ENCODE measurements at regions not wholly inside any gene's neighbourhood (a gene's known extent, or its start where the extent isn't known, plus 50 kb on each side); places are given as distances from the start of the nearest gene placed in this dataset.

GRCh38 chr11:82321206-82321605, 412.5 kb downstream of the FAM181B start:
- Histone ChIP-seq H3K4me3 (ENCODE audit: low read length in 3 of 3) (no peak overlapping the region), H3K27me3 (ENCODE audit: control insufficient read depth in 3 of 3, insufficient read depth in 3 of 3, low read length in 3 of 3) (no peaks in the 10 kb centered on the region), H3K9me3 (ENCODE audit: control insufficient read depth in 3 of 3, low read length in 3 of 3) (no peaks in the 10 kb centered on the region), H3K36me3 (ENCODE audit: control insufficient read depth in 3 of 3, insufficient read depth in 3 of 3, low read length in 3 of 3) (no peaks in the 10 kb centered on the region), H3K27ac (ENCODE audit: low read depth, low read length) (no peak overlapping the region), H3K9ac (ENCODE audit: low read depth in 1 of 3, low read length in 3 of 3) (no peak overlapping the region), H3K4me1 (ENCODE audit: control insufficient read depth in 3 of 3, insufficient read depth in 3 of 3, low read length in 3 of 3) (no peaks in the 10 kb centered on the region)

- no peaks in the 10 kb centered on the region for H3K4me1 ChIP-seq (ENCODE audit: control insufficient read depth in 3 of 3, insufficient read depth in 3 of 3, low read length in 3 of 3)
- H3K9ac ChIP-seq (ENCODE audit: low read depth in 1 of 3, low read length in 3 of 3), result no peak overlapping the region
- no peaks in the 10 kb centered on the region for H3K36me3 ChIP-seq (ENCODE audit: control insufficient read depth in 3 of 3, insufficient read depth in 3 of 3, low read length in 3 of 3)
- H3K27me3 ChIP-seq (ENCODE audit: control insufficient read depth in 3 of 3, insufficient read depth in 3 of 3, low read length in 3 of 3), result no peaks in the 10 kb centered on the region
- no peak overlapping the region for H3K27ac ChIP-seq (ENCODE audit: low read depth, low read length)
- peaks cover 0 to 3% (median 0%) of the 10 kb centered on the region in 3 donors for H3K9me3 ChIP-seq (ENCODE audit: control insufficient read depth in 3 of 3, low read length in 3 of 3)
- no peak overlapping the region for H3K4me3 ChIP-seq (ENCODE audit: low read length in 3 of 3)
Measured at GRCh38 chr11:82315093-82315492, 418.6 kb downstream of the FAM181B start.

- Histone ChIP-seq H3K36me3 (ENCODE audit: control insufficient read depth in 3 of 3, insufficient read depth in 3 of 3, low read length in 3 of 3) (no peaks in the 10 kb centered on the region), H3K4me1 (ENCODE audit: control insufficient read depth in 3 of 3, insufficient read depth in 3 of 3, low read length in 3 of 3) (no peaks in the 10 kb centered on the region), H3K4me3 (ENCODE audit: low read length in 3 of 3) (no peak overlapping the region), H3K9me3 (ENCODE audit: control insufficient read depth in 3 of 3, low read length in 3 of 3) (peaks cover 0 to 3% (median 0%) of the 10 kb centered on the region in 3 donors), H3K9ac (ENCODE audit: low read depth in 1 of 3, low read length in 3 of 3) (no peak overlapping the region), H3K27ac (ENCODE audit: low read depth, low read length) (no peak overlapping the region), H3K27me3 (ENCODE audit: control insufficient read depth in 3 of 3, insufficient read depth in 3 of 3, low read length in 3 of 3) (no peaks in the 10 kb centered on the region)
Measured at GRCh38 chr11:82308979-82309378, 424.7 kb downstream of the FAM181B start.

GRCh38 chr11:82305123-82305522, 428.5 kb downstream of the FAM181B start:
- Histone ChIP-seq H3K36me3 (ENCODE audit: control insufficient read depth in 3 of 3, insufficient read depth in 3 of 3, low read length in 3 of 3) (no peaks in the 10 kb centered on the region), H3K4me3 (ENCODE audit: low read length in 3 of 3) (no peak overlapping the region), H3K9me3 (ENCODE audit: control insufficient read depth in 3 of 3, low read length in 3 of 3) (no peaks in the 10 kb centered on the region), H3K9ac (ENCODE audit: low read depth in 1 of 3, low read length in 3 of 3) (no peak overlapping the region), H3K27me3 (ENCODE audit: control insufficient read depth in 3 of 3, insufficient read depth in 3 of 3, low read length in 3 of 3) (no peaks in the 10 kb centered on the region), H3K4me1 (ENCODE audit: control insufficient read depth in 3 of 3, insufficient read depth in 3 of 3, low read length in 3 of 3) (no peaks in the 10 kb centered on the region), H3K27ac (ENCODE audit: low read depth, low read length) (no peak overlapping the region)

GRCh38 chr11:82303671-82304070, 430.0 kb downstream of the FAM181B start:
- Histone ChIP-seq H3K9me3 (ENCODE audit: control insufficient read depth in 3 of 3, low read length in 3 of 3) (no peaks in the 10 kb centered on the region), H3K9ac (ENCODE audit: low read depth in 1 of 3, low read length in 3 of 3) (no peak overlapping the region), H3K4me1 (ENCODE audit: control insufficient read depth in 3 of 3, insufficient read depth in 3 of 3, low read length in 3 of 3) (no peaks in the 10 kb centered on the region), H3K27me3 (ENCODE audit: control insufficient read depth in 3 of 3, insufficient read depth in 3 of 3, low read length in 3 of 3) (no peaks in the 10 kb centered on the region), H3K36me3 (ENCODE audit: control insufficient read depth in 3 of 3, insufficient read depth in 3 of 3, low read length in 3 of 3) (no peaks in the 10 kb centered on the region), H3K4me3 (ENCODE audit: low read length in 3 of 3) (no peak overlapping the region), H3K27ac (ENCODE audit: low read depth, low read length) (no peak overlapping the region)

GRCh38 chr11:82288471-82288870, 445.2 kb downstream of the FAM181B start:
- H3K27ac ChIP-seq (ENCODE audit: low read depth, low read length), result no peak overlapping the region
- H3K4me3 ChIP-seq (ENCODE audit: low read length in 3 of 3), result no peak overlapping the region
- H3K9ac ChIP-seq (ENCODE audit: low read depth in 1 of 3, low read length in 3 of 3), result no peak overlapping the region
- no peaks in the 10 kb centered on the region for H3K4me1 ChIP-seq (ENCODE audit: control insufficient read depth in 3 of 3, insufficient read depth in 3 of 3, low read length in 3 of 3)
- no peaks in the 10 kb centered on the region for H3K27me3 ChIP-seq (ENCODE audit: control insufficient read depth in 3 of 3, insufficient read depth in 3 of 3, low read length in 3 of 3)
- peaks cover 0 to 3% (median 0%) of the 10 kb centered on the region in 3 donors for H3K9me3 ChIP-seq (ENCODE audit: control insufficient read depth in 3 of 3, low read length in 3 of 3)
- no peaks in the 10 kb centered on the region for H3K36me3 ChIP-seq (ENCODE audit: control insufficient read depth in 3 of 3, insufficient read depth in 3 of 3, low read length in 3 of 3)

GRCh38 chr11:82270870-82271269, 462.8 kb downstream of the FAM181B start:
- Histone ChIP-seq H3K36me3 (ENCODE audit: control insufficient read depth in 3 of 3, insufficient read depth in 3 of 3, low read length in 3 of 3) (no peaks in the 10 kb centered on the region), H3K4me3 (ENCODE audit: low read length in 3 of 3) (no peak overlapping the region), H3K9ac (ENCODE audit: low read depth in 1 of 3, low read length in 3 of 3) (no peak overlapping the region), H3K4me1 (ENCODE audit: control insufficient read depth in 3 of 3, insufficient read depth in 3 of 3, low read length in 3 of 3) (no peaks in the 10 kb centered on the region), H3K27me3 (ENCODE audit: control insufficient read depth in 3 of 3, insufficient read depth in 3 of 3, low read length in 3 of 3) (no peaks in the 10 kb centered on the region), H3K9me3 (ENCODE audit: control insufficient read depth in 3 of 3, low read length in 3 of 3) (no peaks in the 10 kb centered on the region), H3K27ac (ENCODE audit: low read depth, low read length) (no peak overlapping the region)

GRCh38 chr11:82268627-82269026, 465.0 kb downstream of the FAM181B start:
- no peaks in the 10 kb centered on the region for H3K9me3 ChIP-seq (ENCODE audit: control insufficient read depth in 3 of 3, low read length in 3 of 3)
- no peak overlapping the region for H3K4me3 ChIP-seq (ENCODE audit: low read length in 3 of 3)
- H3K27me3 ChIP-seq (ENCODE audit: control insufficient read depth in 3 of 3, insufficient read depth in 3 of 3, low read length in 3 of 3), result no peaks in the 10 kb centered on the region
- H3K36me3 ChIP-seq (ENCODE audit: control insufficient read depth in 3 of 3, insufficient read depth in 3 of 3, low read length in 3 of 3), result no peaks in the 10 kb centered on the region
- H3K9ac ChIP-seq (ENCODE audit: low read depth in 1 of 3, low read length in 3 of 3), result no peak overlapping the region
- no peaks in the 10 kb centered on the region for H3K4me1 ChIP-seq (ENCODE audit: control insufficient read depth in 3 of 3, insufficient read depth in 3 of 3, low read length in 3 of 3)
- H3K27ac ChIP-seq (ENCODE audit: low read depth, low read length), result no peak overlapping the region

- H3K27me3 ChIP-seq (ENCODE audit: control insufficient read depth in 3 of 3, insufficient read depth in 3 of 3, low read length in 3 of 3), result no peaks in the 10 kb centered on the region
- H3K9me3 ChIP-seq (ENCODE audit: control insufficient read depth in 3 of 3, low read length in 3 of 3), result no peaks in the 10 kb centered on the region
- no peak overlapping the region for H3K4me3 ChIP-seq (ENCODE audit: low read length in 3 of 3)
- H3K4me1 ChIP-seq (ENCODE audit: control insufficient read depth in 3 of 3, insufficient read depth in 3 of 3, low read length in 3 of 3), result no peaks in the 10 kb centered on the region
- H3K27ac ChIP-seq (ENCODE audit: low read depth, low read length), result no peak overlapping the region
- no peaks in the 10 kb centered on the region for H3K36me3 ChIP-seq (ENCODE audit: control insufficient read depth in 3 of 3, insufficient read depth in 3 of 3, low read length in 3 of 3)
- no peak overlapping the region for H3K9ac ChIP-seq (ENCODE audit: low read depth in 1 of 3, low read length in 3 of 3)
Measured at GRCh38 chr11:82267186-82267585, 466.5 kb downstream of the FAM181B start.

- Histone ChIP-seq H3K27me3 (ENCODE audit: control insufficient read depth in 3 of 3, insufficient read depth in 3 of 3, low read length in 3 of 3) (no peaks in the 10 kb centered on the region), H3K9ac (ENCODE audit: low read depth in 1 of 3, low read length in 3 of 3) (no peak overlapping the region), H3K27ac (ENCODE audit: low read depth, low read length) (no peak overlapping the region), H3K9me3 (ENCODE audit: control insufficient read depth in 3 of 3, low read length in 3 of 3) (no peaks in the 10 kb centered on the region), H3K4me3 (ENCODE audit: low read length in 3 of 3) (no peak overlapping the region), H3K36me3 (ENCODE audit: control insufficient read depth in 3 of 3, insufficient read depth in 3 of 3, low read length in 3 of 3) (no peaks in the 10 kb centered on the region), H3K4me1 (ENCODE audit: control insufficient read depth in 3 of 3, insufficient read depth in 3 of 3, low read length in 3 of 3) (no peaks in the 10 kb centered on the region)
Measured at GRCh38 chr11:82261367-82261766, 472.3 kb downstream of the FAM181B start.

- Histone ChIP-seq H3K4me3 (ENCODE audit: low read length in 3 of 3) (no peak overlapping the region), H3K27ac (ENCODE audit: low read depth, low read length) (no peak overlapping the region), H3K9ac (ENCODE audit: low read depth in 1 of 3, low read length in 3 of 3) (no peak overlapping the region), H3K9me3 (ENCODE audit: control insufficient read depth in 3 of 3, low read length in 3 of 3) (no peaks in the 10 kb centered on the region), H3K27me3 (ENCODE audit: control insufficient read depth in 3 of 3, insufficient read depth in 3 of 3, low read length in 3 of 3) (no peaks in the 10 kb centered on the region), H3K4me1 (ENCODE audit: control insufficient read depth in 3 of 3, insufficient read depth in 3 of 3, low read length in 3 of 3) (no peaks in the 10 kb centered on the region), H3K36me3 (ENCODE audit: control insufficient read depth in 3 of 3, insufficient read depth in 3 of 3, low read length in 3 of 3) (no peaks in the 10 kb centered on the region)
Measured at GRCh38 chr11:82250047-82250446, 483.6 kb downstream of the FAM181B start.
